Activated T-helper 2 cell treated with anti-CD3 and anti-CD28 coated beads, Interferon-gamma antibody, Interleukin-2, Interleukin-4, amounts not matched to agents 10 μg/mL and 5 μg/mL and 100 μg/mL, durations not matched to agents 14 hours and 24 hours and 36 hours (primary cell): ENCODE measurements at regions not wholly inside any gene's neighbourhood (a gene's known extent, or its start where the extent isn't known, plus 50 kb on each side); places are given as distances from the start of the nearest gene placed in this dataset.

Experiments used
- DNase-seq: peaks from one replicate; pipeline ENCODE4 v3.0.0; 2021; ENCODE audit warnings: low spot score
- H3K27ac Mint-ChIP-seq: one replicate; pipeline ENCODE4 v1.8.0; 2021; ENCODE audit warnings: mixed read lengths
- H3K27me3 Mint-ChIP-seq: one replicate; pipeline ENCODE4 v1.8.0; 2021; ENCODE audit warnings: low read depth, mixed read lengths
- H3K36me3 Mint-ChIP-seq: one replicate; pipeline ENCODE4 v1.8.0; 2021; ENCODE audit warnings: low read depth, mixed read lengths
- H3K4me1 Mint-ChIP-seq: one replicate; pipeline ENCODE4 v1.8.0; 2021; ENCODE audit warnings: low read depth, mixed read lengths
- H3K4me3 Mint-ChIP-seq: one replicate; pipeline ENCODE4 v1.8.0; 2021; ENCODE audit warnings: low read depth, mild to moderate bottlenecking, moderate library complexity, mixed read lengths
- H3K9me3 Mint-ChIP-seq: one replicate; pipeline ENCODE4 v1.8.0; 2021; ENCODE audit warnings: mixed read lengths
- intact Hi-C: fragments of 100-400 bp; cut with micrococcal nuclease; formaldehyde crosslinking; loops from one replicate; pipeline ENCODE4 v1.15.1; 2023

DNA sequence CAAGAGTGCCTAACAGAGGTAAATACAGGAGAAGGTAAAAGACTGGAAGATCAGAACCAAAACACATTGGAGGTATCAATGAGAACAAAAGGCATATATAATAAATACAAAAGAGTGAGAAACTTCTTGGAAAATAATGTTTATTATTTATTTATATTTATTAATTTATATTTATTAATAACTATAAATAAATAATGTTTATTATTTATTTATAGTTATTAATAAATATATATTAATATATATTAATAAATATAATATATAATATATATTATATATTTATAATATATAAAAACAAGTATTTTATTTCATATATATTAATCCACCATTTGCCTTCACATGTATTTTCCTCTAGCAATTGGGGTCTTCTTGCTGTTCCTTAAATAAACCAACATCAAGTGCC, 391.9 kb downstream of the GPATCH2 start:
- H3K27ac Mint-ChIP-seq = no peak overlapping the region
- intact Hi-C loops = no loop called here

DNA sequence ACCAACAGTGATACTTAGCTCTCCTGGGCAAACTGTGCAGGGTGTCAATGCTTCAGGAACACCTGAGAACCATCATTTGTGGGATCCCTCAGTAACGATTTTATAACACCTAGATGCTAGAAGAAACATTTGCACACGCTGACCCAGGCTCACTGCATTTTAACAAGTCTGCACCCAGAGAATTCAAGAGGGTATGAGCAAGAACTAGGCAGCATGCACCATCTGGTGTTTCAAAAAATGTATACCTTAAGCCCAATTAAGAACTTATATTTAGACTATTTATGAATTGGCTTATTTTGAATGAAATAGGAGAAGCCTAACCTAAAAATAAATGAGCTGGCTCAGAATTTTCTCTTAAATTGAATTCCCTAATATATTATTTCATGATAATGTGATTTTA, 400.5 kb downstream of the GPATCH2 start:
- H3K36me3 Mint-ChIP-seq = no peaks in the 10 kb centered on the region
- no peak for DNase-seq
- intact Hi-C loops = no loop called here
- H3K27me3 Mint-ChIP-seq = no peaks in the 10 kb centered on the region
- H3K9me3 Mint-ChIP-seq = peaks cover 4% of the 10 kb centered on the region
- no peak overlapping the region for H3K27ac Mint-ChIP-seq
- no peaks in the 10 kb centered on the region for H3K4me1 Mint-ChIP-seq
- H3K4me3 Mint-ChIP-seq = no peak overlapping the region

More for the DNA sequence above, 391.9 kb downstream of the GPATCH2 start:
- H3K4me3 Mint-ChIP-seq = no peak overlapping the region
- H3K27me3 Mint-ChIP-seq = no peaks in the 10 kb centered on the region
- H3K9me3 Mint-ChIP-seq = no peaks in the 10 kb centered on the region
- DNase-seq = no peak
- H3K36me3 Mint-ChIP-seq = no peaks in the 10 kb centered on the region
- no peaks in the 10 kb centered on the region for H3K4me1 Mint-ChIP-seq

DNA sequence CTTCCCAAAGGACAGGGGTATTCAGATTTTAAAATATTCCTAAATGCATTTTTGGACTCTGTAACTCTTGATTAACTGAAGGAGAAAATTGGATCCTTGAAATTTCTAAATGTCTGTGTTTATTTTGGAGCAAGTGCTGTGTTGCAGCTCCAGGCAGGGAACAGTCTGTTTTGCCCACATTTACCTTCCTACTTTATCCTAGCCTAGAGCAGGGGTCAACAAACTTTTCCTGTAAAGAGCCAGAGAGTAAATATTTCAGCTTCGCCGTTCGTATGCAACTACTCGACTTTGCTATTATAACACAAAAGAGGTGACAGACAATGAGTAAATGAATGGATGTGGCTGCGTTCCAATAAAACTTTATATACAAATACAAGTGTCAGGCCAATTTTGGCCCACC, 402.2 kb downstream of the GPATCH2 start:
- no peak overlapping the region for H3K4me3 Mint-ChIP-seq

DNA sequence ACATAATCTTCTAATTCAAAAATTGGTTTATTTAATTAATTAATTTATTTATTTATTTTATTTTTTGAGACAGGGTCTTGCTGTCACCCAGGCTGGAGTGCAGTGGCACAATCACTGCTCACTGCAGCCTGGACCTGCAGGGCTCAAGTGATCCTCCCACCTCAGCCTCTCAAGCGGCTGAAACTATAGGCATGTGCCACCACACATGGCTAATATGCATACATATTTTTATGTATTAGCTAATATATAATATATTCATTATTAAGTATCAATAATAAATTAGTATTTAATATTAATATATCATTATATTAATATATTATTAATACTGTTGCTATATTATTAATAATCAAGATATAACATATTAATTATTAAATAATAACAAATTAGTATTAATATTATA, 406.7 kb downstream of the GPATCH2 start:
- no peak for DNase-seq
- no peaks in the 10 kb centered on the region for H3K27me3 Mint-ChIP-seq
- peaks cover 4% of the 10 kb centered on the region for H3K9me3 Mint-ChIP-seq
- H3K36me3 Mint-ChIP-seq = no peaks in the 10 kb centered on the region
- no peaks in the 10 kb centered on the region for H3K4me1 Mint-ChIP-seq
- H3K27ac Mint-ChIP-seq = no peak overlapping the region
- no peak overlapping the region for H3K4me3 Mint-ChIP-seq
- intact Hi-C loops = no loop called here

More for the DNA sequence above, 402.2 kb downstream of the GPATCH2 start:
- Mint-ChIP-seq H3K27me3 (no peaks in the 10 kb centered on the region), H3K4me1 (no peaks in the 10 kb centered on the region), H3K9me3 (peaks cover 4% of the 10 kb centered on the region), H3K36me3 (no peaks in the 10 kb centered on the region), H3K27ac (no peak overlapping the region)
- no peak for DNase-seq
- intact Hi-C loops = no loop called here

DNA sequence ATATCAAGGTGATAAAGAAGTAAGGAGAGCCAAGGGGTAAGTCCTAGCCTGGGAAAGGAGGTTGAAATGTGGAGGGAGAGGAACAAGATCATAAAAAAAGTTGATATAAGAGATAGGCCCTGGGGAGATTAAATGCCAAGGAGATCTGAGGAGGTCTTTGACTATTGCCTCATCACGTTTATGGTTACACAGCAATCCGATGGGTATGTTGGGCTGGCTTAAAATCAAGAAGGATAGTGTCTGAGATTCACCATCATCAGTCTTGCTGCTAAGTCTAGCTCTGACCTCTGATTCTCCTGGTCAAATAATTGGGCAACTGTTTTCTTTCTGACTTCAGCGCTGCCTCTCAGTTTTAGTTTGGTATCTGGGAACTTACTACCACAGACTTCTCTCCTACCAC, 416.3 kb downstream of the GPATCH2 start:
- Mint-ChIP-seq H3K36me3 (no peaks in the 10 kb centered on the region), H3K4me3 (no peak overlapping the region), H3K4me1 (no peaks in the 10 kb centered on the region), H3K27ac (no peak overlapping the region), H3K27me3 (no peaks in the 10 kb centered on the region), H3K9me3 (peaks cover 8% of the 10 kb centered on the region)
- intact Hi-C loops = no loop called here
- DNase-seq = no peak

DNA sequence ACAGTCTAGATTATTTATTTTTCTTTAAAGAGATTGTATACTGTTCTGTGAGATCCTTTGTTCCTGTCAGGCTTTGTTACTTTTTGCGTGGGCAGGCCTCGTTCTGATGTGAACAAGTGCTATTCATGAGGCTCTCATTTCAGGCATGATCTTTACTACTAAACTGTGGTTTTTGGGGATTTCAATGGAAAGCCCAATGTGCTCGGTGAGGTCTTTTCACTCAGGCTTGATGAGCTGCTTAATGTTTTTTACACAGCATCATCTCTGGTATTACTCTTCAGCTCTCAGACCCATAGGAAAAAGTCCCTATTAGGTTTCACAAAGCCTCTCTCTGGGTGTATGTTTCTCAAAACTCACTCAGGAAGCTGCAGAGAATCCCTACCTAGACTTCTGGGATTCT, 419.4 kb downstream of the GPATCH2 start:
- Mint-ChIP-seq H3K27me3 (no peaks in the 10 kb centered on the region), H3K4me3 (no peak overlapping the region), H3K4me1 (no peaks in the 10 kb centered on the region), H3K36me3 (no peaks in the 10 kb centered on the region), H3K9me3 (peaks cover 16% of the 10 kb centered on the region), H3K27ac (no peak overlapping the region)
- intact Hi-C loops = no loop called here
- no peak for DNase-seq

DNA sequence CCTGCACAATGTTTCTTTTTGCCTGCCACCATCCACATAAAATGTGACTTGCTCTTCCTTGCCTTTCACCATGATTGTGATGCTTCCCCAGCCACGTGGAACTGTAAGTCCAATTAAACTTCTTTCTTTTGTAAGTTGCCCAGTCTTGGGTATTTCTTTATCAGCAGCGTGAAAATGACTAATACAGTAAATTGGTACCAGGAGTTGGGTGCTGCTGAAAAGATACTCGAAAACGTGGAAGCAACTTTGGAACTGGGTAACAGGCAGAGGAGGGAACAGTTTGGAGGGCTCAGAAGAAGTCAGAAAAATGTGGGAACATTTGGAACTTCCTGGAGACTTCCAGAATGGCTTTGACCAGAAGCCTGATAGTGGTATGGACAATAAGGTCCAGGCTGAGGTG, 425.3 kb downstream of the GPATCH2 start:
- no peaks in the 10 kb centered on the region for H3K4me1 Mint-ChIP-seq
- DNase-seq = no peak
- intact Hi-C loops = no loop called here
- H3K36me3 Mint-ChIP-seq = no peaks in the 10 kb centered on the region
- H3K27ac Mint-ChIP-seq = no peak overlapping the region
- H3K27me3 Mint-ChIP-seq = no peaks in the 10 kb centered on the region
- no peak overlapping the region for H3K4me3 Mint-ChIP-seq
- H3K9me3 Mint-ChIP-seq = peaks cover 19% of the 10 kb centered on the region

DNA sequence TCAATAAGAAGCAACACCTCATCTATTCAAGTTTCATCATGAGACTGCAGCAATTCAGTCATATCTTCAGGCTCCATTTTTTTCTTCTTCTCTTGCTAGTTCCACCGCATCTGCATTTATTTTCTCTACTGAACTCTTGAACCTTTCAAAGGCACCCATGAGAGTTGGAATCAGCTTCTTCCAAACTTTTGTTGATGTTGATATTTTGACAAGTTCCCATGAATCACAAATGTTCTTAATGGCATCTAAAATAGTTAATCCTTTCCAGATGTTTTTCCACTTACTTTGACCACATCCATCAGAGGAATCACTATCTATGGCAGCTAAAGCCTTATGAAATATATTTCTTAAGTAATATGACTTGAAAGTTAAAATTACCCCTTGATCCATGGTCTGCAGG, 434.3 kb downstream of the GPATCH2 start:
- Mint-ChIP-seq H3K9me3 (peaks cover 5% of the 10 kb centered on the region), H3K36me3 (no peaks in the 10 kb centered on the region), H3K4me3 (no peak overlapping the region), H3K27me3 (no peaks in the 10 kb centered on the region), H3K27ac (no peak overlapping the region), H3K4me1 (no peaks in the 10 kb centered on the region)
- intact Hi-C loops = no loop called here
- no peak for DNase-seq

DNA sequence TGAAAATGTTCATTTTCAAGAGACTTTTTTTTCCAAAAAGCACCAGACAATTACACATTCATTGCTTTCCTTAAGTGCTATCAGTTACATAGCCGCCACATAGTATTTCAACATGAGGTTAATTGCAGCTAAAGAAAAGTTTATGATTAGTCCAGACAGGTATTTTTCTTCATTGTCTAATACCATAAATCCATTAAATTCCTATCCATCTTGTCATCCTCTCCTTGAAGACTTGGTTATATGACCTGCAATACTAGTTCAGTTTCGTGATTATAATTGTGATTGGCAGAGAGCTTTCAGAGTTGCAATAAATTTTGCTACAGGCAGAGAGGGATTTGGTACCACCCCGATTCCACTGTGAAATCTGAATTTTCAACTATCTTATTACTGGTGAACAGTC, 437.7 kb downstream of the GPATCH2 start:
- H3K27ac Mint-ChIP-seq = no peak overlapping the region
- no peak overlapping the region for H3K4me3 Mint-ChIP-seq
- peaks cover 19% of the 10 kb centered on the region for H3K9me3 Mint-ChIP-seq
- intact Hi-C loops = no loop called here
- no peaks in the 10 kb centered on the region for H3K27me3 Mint-ChIP-seq
- no peaks in the 10 kb centered on the region for H3K4me1 Mint-ChIP-seq
- DNase-seq = no peak
- H3K36me3 Mint-ChIP-seq = no peaks in the 10 kb centered on the region

DNA sequence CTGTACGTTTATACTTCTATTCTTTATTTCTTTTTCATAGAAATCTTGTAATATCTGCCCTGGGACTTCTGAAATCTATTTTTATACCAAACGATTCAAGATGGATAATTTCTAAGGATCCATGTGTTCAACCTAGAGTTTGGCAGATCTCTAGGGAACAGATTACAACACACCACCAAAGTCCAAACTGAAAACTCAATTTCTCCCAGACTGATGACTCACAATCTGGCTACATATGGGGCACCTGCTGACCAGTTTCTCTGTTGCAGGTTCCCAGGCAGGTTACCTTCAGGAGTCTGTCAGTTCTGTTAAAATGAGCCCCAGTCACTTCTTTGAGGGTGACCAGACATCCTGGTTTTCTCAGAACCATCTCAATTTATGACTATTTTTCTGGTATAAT, 439.4 kb downstream of the GPATCH2 start:
- intact Hi-C loops = no loop called here
- Mint-ChIP-seq H3K27me3 (no peaks in the 10 kb centered on the region), H3K4me3 (no peak overlapping the region), H3K27ac (no peak overlapping the region), H3K4me1 (no peaks in the 10 kb centered on the region), H3K9me3 (peaks cover 28% of the 10 kb centered on the region), H3K36me3 (no peaks in the 10 kb centered on the region)
- no peak for DNase-seq

DNA sequence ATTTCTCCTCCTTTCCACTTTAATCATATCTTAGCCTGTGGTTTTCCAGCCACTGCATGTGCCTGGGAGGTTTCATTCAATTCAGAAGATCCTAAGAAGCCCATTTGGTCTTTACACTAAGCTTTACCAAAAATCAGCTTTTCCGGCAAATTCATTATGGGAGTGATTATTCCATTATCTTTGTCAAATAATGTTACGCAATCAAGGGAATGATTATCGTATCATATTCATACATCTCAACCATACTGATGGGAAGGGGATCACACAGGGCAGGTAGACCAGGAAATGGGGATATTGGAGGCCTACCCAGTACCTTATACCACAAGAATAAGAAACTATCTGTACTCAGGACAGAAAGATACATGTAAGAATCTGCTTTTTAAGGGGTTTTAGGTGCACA, 440.5 kb downstream of the GPATCH2 start:
- no peaks in the 10 kb centered on the region for H3K27me3 Mint-ChIP-seq
- H3K4me3 Mint-ChIP-seq = no peak overlapping the region
- no peak for DNase-seq
- no peaks in the 10 kb centered on the region for H3K4me1 Mint-ChIP-seq
- H3K27ac Mint-ChIP-seq = no peak overlapping the region
- no peaks in the 10 kb centered on the region for H3K36me3 Mint-ChIP-seq
- H3K9me3 Mint-ChIP-seq = peaks cover 27% of the 10 kb centered on the region
- intact Hi-C loops = no loop called here

DNA sequence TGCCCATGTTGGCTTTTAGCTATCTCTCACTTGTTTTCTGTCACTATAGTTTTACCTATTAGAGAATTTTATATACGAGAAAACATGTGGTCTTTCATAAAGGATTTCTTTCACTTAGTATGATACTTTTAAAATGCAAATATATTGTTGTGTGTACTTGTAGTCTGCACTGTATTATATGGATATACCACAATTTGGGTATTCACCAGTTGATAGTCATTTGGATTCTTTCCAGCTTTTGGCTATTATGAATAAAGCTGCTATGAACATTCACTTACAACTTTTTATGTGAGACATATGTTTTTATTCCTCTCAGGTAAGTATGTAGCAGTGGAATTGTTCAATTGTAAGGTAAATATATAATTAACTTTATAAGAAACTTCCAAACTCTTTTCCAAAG, 441.5 kb downstream of the GPATCH2 start:
- Mint-ChIP-seq H3K36me3 (no peaks in the 10 kb centered on the region), H3K27me3 (no peaks in the 10 kb centered on the region), H3K4me3 (no peak overlapping the region), H3K9me3 (peaks cover 27% of the 10 kb centered on the region), H3K4me1 (no peaks in the 10 kb centered on the region), H3K27ac (no peak overlapping the region)
- no peak for DNase-seq
- intact Hi-C loops = no loop called here

DNA sequence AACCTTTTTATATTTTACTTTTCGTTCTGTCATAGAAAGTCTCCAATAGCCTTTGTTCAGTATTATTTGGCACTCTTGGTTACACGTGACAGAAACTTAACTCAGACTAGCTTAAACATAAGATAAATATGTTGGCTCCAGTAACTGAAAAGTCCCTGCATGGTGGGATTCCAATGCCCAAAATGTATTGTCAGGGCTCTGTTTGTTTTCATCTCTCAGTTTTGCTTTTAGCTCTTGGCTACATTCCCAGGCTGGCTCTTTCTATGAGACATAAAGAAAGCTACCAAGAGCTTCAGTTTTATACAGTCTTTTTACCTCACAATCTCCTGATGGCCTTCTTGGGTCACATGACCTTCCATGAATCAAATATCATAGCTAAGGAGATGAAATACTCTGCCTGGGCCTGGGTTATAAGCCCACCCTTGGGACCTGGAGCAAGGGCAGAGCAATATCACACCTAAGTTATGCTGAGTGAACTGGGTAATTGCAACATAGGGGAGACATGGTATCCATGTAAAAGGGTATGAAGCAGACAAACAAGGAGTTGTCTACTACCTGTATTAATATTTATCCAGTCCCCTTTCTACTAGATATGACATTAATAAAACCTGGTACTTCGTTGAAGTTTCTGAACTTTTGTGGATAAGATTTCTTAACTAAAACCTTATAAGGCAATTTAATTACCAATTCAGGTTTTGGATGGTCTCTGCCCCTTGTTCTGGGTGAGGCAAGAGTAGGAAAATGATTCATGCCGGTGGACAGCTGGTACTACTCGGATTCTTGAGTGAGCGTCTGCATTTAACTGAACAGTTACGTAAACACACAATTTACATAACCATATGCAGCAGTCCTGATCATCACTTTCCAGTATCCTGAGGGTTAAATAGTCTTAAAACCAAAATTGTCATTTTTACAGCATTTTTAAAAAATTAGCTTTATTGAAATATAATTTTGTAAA, 442.3 kb downstream of the GPATCH2 start:
- Mint-ChIP-seq H3K4me1 (no peaks in the 10 kb centered on the region), H3K36me3 (no peaks in the 10 kb centered on the region), H3K27me3 (no peaks in the 10 kb centered on the region), H3K9me3 (peaks cover 27% of the 10 kb centered on the region), H3K27ac (no peak overlapping the region), H3K4me3 (no peak overlapping the region)
- intact Hi-C loops = no loop called here
- DNase-seq = no peak
